Astrocyte of the cerebellum (primary cell): ENCODE measurements at regions not wholly inside any gene's neighbourhood (a gene's known extent, or its start where the extent isn't known, plus 50 kb on each side); places are given as distances from the start of the nearest gene placed in this dataset.

Experiments used
- DNase-seq: peaks from one replicate; pipeline ENCODE4 v3.0.0-alpha.2; 2011; ENCODE audit warnings: low read depth
- H3K4me3 ChIP-seq: 2 replicates; pipeline ENCODE4 v1.5.1; 2011; ENCODE audit warnings: mild to moderate bottlenecking, low read depth, low read length, moderate library complexity
- in situ Hi-C: cut with HindIII; loops from 2 replicates; pipeline ENCODE4 v1.10.0; 2017; ENCODE audit warnings: low sequenced_read_pairs
- TF ChIP-seq, protein P1 (sequence below): IDR thresholded peaks from 2 replicates; pipeline ENCODE4 v1.5.1; 2012; ENCODE audit warnings: low read length, low read depth, moderate library complexity, mild to moderate bottlenecking; ENCODE audit errors: missing control alignments

GRCh38 chr7:131021902-131022301 is 287.9 kb upstream of the KLF14 start:
- TF ChIP-seq, protein P1, sequence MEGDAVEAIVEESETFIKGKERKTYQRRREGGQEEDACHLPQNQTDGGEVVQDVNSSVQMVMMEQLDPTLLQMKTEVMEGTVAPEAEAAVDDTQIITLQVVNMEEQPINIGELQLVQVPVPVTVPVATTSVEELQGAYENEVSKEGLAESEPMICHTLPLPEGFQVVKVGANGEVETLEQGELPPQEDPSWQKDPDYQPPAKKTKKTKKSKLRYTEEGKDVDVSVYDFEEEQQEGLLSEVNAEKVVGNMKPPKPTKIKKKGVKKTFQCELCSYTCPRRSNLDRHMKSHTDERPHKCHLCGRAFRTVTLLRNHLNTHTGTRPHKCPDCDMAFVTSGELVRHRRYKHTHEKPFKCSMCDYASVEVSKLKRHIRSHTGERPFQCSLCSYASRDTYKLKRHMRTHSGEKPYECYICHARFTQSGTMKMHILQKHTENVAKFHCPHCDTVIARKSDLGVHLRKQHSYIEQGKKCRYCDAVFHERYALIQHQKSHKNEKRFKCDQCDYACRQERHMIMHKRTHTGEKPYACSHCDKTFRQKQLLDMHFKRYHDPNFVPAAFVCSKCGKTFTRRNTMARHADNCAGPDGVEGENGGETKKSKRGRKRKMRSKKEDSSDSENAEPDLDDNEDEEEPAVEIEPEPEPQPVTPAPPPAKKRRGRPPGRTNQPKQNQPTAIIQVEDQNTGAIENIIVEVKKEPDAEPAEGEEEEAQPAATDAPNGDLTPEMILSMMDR = no peak
- DNase-seq = no peak
- in situ Hi-C loops = no loop called here
- no peak overlapping the region for H3K4me3 ChIP-seq

DNA sequence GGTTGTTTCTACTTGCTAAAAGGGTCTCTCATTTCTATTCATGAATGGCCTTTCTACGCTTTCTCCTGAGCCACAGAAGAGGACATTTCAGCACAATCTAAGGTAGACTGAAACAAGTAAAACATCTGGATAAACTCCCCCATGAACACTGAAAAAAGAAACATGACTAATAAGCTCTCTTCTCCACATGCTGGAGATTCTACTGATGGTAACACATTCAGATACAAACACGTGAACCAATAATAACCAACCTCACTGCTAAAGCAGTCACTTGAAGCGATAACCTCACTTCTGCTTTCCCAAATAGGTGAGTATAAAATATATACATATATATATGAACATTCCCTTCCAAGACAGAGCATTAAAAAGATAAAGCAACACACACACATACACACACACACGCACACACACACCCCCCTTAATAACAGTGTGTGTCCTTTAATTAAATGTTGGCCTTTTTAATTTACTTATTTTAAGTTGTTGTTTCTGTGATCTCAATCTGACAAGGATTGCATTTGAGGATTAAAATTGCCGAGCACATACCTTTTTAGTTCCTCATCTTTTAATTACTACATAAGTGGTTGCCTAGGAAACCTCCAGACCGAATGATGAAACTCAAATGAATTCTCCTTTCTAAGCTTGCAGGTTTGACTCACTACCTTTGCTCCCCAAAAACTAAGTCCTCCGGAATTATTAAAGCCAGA is 292.4 kb upstream of the KLF14 start:
- TF ChIP-seq, protein P1 = no peak
- DNase-seq = no peak
- in situ Hi-C loops = no loop called here
- no peak overlapping the region for H3K4me3 ChIP-seq

DNA sequence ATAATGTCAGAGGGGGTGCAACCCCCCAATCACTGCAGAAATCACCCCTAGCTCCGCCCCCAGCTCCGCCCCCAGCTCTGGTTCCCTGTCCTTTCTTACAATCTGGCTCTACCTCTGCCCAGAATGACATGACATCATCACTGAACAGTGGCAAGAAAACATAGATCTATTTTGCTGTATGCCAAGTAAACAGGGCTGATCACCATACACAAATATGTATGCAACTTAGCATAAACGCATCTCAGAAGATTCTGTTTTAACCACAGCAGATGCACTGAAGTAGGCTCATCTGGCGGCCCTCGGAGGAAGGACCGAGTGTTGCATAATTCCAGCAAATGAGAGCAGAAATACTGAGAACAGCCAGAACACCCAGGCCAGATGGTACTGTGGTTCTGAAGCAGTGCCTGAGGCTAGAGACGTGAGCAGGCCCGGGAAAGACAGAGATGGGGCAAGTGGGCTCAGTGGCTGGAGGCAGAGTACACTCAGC is 293.3 kb upstream of the KLF14 start:
- TF ChIP-seq, protein P1 = no peak
- DNase-seq = no peak
- no peak overlapping the region for H3K4me3 ChIP-seq
- in situ Hi-C loops = no loop called here

DNA sequence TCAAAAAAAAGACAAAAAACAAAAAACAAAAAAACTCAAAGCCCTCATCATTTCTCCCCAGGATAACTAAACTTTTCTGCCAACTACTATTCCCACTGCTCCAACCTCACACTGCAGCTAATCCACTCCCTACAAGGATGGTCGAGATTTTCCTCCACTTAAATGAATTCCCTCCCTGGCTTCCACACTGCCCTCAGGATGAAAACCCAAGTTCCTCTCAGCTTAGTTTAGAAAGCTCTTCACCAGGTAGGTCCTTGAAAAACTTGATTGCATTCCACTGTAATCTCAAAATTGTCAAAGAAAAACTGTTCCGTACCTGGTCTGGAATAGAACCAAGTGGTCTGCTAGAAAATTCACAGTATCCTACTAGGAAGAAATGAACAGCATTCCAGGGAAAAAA is 294.3 kb upstream of the KLF14 start:
- no peak overlapping the region for H3K4me3 ChIP-seq

DNA sequence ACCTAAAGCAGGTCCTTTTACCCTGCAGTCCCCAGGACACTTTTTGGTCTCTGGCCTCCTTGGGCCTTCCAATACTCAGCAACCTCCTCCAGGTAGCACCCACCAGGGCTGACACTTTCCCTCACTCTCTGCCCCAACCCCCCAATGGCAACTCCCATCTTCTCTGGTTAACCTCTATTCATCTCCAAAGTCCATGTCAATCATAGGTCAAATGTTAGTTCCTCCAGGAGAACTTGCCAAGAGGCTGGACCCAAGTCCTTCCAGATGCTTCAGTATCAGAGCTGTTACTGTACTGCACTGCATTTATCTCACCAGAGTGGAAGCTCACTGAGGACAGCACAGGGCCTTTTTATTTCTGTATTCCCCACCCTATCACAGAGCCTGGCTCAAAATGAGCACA is 295.0 kb upstream of the KLF14 start:
- TF ChIP-seq, protein P1 = no peak
- no peak overlapping the region for H3K4me3 ChIP-seq
- no peak for DNase-seq
- in situ Hi-C loops = no loop called here

More for the DNA sequence above, 294.3 kb upstream of the KLF14 start:
- in situ Hi-C loops = no loop called here
- TF ChIP-seq, protein P1 = no peak
- no peak for DNase-seq

DNA sequence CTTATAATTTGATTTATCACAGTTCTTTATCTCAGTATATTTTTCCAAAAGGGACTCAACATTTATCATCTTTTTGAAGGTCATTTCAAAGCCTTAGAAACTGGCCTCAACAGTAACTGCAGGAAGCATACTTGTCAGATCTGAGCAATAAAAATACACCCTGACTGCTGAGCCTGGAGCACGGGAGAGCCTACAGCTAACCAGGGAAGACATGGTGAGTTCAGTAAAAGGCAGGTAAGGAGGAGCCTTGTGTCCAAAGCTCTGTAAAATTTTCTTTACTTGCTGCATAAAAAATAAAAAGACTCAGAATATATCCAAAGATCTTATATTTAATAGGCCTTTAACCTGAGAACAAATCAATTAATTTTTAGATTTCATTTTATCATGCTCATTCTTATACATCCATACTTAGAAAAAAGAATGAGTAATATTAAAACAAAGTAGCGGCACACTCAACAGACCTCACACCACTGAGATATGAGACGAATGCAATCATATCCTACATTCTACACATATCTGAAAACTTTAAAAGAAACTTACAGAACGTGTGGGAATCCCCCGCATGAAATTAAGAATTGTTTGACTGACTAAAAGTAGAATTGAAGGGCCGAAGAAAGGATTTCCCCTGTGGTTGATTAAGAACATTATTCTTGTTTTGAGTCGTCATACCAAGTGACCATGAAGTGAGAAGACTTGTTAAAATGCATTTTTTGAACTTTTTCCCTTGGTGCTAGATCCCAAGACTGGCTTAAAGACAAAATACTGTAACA is 296.4 kb upstream of the MKLN1 start:
- no peak for DNase-seq
- H3K4me3 ChIP-seq = no peak overlapping the region
- in situ Hi-C loops = no loop called here
- TF ChIP-seq, protein P1 = no peak
